T47D (cell line): ENCODE measurements at regions not wholly inside any gene's neighbourhood (a gene's known extent, or its start where the extent isn't known, plus 50 kb on each side); places are given as distances from the start of the nearest gene placed in this dataset.

Experiments used
- DNase-seq, 2 experiments: peaks; one replicate each; pipeline versions ENCODE4 v3.0.0 to v3.0.0-alpha.2; 2011 to 2012; ENCODE audit warnings: low read depth in 1 of 2, low spot score in 1 of 2
- JUND ChIP-seq: IDR thresholded peaks from 2 replicates; pipeline ENCODE4 v1.6.1; 2012; ENCODE audit warnings: low read depth
- in situ Hi-C: cut with HindIII; loops from 2 replicates; pipeline ENCODE4 v1.10.0; 2016; ENCODE audit warnings: low sequenced_read_pairs, low pct_unique_long_range_greater_than_20kb

DNA sequence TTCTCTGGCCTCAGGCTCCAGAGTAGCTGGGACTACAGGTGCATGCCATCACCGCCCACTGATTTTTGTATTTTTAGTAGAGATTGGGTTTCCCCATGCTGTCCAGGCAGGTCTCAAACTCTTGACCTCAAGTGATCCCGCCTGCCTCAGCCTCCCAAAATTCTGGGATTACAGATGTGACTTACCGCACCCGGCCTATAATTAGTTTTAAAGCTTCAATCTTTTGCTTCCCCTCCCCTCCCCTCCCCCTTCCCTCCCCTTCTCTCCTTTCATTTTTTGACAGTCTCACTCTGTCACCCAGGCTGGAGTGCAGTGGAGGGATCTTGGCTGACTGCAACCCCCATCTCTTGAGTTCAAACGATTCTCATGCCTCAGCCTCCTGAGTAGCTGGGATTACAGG, 433.3 kb upstream of the EDIL3 start:
- DNase-seq: no peak
- in situ Hi-C loops: no loop called here
- TF ChIP-seq JUND: no peak

GRCh38 chr5:84816746-84817547, 432.3 kb upstream of the EDIL3 start:
- no peak for DNase-seq
- TF ChIP-seq JUND: no peak
- in situ Hi-C loops: no loop called here

DNA sequence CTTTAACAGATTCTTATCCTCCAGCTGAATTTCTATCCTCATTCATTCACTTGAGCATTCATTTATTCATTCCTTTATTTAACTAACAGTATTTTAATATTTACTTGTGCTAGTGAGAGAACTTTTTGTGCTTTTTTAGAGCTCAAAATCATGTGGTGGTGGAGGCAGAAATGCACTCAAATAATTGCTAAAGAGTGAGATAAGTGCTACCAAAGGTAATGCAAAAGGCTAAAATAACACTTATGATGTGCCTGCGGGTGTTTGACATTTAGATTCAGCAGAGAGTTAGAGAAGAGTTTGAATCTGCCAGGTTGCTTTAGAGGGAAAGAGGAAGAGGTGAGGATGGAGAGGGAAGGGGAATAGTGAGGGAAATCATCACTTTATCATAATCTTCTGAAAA, 431.5 kb upstream of the EDIL3 start:
- in situ Hi-C loops: no loop called here
- DNase-seq: no peak
- no peak for TF ChIP-seq JUND

GRCh38 chr5:84805473-84805872, 420.8 kb upstream of the EDIL3 start:
- in situ Hi-C loops: no loop called here
- no peak for DNase-seq
- TF ChIP-seq JUND: no peak

GRCh38 chr5:84796399-84796798, 411.7 kb upstream of the EDIL3 start:
- no peak for TF ChIP-seq JUND
- in situ Hi-C loops: no loop called here
- DNase-seq: no peak

- DNase-seq: no peak
- in situ Hi-C loops: no loop called here
- TF ChIP-seq JUND: no peak
Observed at GRCh38 chr5:84794486-84795035, 409.9 kb upstream of the EDIL3 start.

DNA sequence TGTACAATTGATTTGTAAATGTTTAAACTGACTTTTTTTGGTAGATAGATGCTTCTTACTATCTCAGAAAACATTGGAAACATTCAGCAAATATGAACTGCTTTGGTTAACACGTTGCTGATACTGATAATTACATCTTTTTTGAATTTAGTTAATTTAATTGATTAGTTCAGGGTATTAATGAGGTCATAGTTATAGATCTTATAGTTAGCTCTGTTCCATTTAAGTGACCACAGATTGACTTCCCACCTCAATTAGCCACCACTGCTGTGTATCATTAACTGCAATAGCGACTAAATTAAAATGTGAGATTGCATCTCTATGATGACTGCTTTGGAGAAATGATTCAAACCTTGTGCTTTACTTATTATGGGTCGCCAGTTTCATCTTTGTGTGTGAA, 407.1 kb upstream of the EDIL3 start:
- DNase-seq: no peak
- in situ Hi-C loops: no loop called here
- TF ChIP-seq JUND: no peak

DNA sequence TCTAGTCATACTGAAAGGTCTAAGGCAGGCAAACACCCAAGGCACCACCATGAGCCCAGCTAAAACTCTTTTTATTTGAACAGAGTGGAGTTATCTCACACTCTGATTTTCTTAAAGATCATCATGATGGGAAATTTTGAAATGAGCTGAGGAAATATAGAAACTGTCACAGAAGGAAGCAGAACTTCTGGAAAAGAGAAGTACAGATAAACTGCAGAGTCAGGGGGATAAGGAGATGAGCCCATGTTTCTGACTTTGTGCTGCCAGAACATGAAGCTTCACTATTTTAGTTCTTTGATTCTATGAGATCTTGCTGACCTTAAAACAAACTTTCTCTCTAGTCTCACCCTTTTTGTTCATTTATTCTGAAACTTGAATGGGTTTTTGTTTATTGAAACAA, 406.5 kb upstream of the EDIL3 start:
- no peak for TF ChIP-seq JUND
- no peak for DNase-seq
- in situ Hi-C loops: no loop called here

GRCh38 chr5:84790406-84790805, 405.7 kb upstream of the EDIL3 start:
- DNase-seq: no peak
- in situ Hi-C loops: no loop called here
- TF ChIP-seq JUND: no peak

GRCh38 chr5:84783003-84783402, 398.3 kb upstream of the EDIL3 start:
- no peak for DNase-seq
- no peak for TF ChIP-seq JUND
- in situ Hi-C loops: no loop called here

DNA sequence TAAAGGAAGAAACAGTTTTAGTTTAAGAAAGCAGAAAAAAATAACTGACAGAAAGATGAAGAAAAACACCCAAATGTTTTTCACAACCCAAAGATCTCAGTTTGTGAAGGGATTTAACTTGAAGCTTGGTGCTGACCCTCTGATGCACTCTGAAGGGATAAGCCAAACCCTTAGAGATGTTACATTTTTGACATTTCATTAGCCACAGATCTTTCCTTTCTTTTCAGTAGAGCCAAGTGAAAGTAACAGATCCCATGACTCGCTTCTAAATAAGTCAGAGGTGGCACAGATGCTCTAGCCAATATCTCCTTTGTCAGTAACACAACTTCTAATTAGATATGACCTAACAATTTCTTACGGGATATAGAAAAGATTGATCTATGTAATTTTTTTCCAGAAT, 394.5 kb upstream of the EDIL3 start:
- TF ChIP-seq JUND: no peak
- no peak for DNase-seq
- in situ Hi-C loops: no loop called here

GRCh38 chr5:84764227-84764626, 379.5 kb upstream of the EDIL3 start:
- TF ChIP-seq JUND: no peak
- in situ Hi-C loops: no loop called here
- no peak for DNase-seq

DNA sequence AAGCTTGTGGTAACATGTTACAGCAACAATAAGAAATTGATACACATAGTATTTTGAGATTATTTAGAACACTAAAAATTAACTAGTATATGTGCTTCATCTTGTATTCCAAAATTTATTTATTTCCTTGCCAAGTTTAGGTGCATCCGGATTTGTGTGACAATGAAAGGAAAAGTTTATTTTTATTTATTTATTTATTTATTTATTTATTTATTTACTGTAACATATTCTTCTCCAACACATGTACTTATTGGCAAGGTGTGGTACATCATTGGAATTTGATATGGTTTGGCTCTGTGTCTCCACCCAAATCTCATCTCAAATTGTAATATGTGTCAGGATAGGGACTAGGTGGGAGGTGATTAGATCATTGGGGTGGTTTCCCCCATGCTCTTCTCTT, 373.3 kb upstream of the EDIL3 start:
- no peak for TF ChIP-seq JUND
- DNase-seq: no peak
- in situ Hi-C loops: no loop called here

DNA sequence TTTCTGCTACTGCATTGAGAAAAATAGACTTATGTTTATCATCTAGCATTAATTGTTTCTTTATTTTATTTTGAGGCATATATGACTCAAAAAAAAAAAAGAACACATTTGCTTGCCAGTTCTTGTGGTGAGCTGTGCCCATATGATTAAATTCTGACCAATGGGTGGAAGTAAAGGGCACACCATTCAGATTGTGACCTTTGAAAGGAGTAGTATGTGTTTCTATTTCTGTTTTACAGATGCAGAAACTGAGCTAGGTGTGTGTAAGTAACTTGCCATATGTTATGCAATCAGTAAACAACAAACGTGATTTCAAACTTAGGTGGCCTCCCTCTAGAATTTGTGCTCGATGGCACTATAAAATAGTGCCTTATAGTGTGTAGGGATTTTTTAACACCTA, 368.1 kb upstream of the EDIL3 start:
- no peak for TF ChIP-seq JUND
- in situ Hi-C loops: no loop called here
- DNase-seq: no peak
